ENCODE measurements at regions not wholly inside any gene's neighbourhood (a gene's known extent, or its start where the extent isn't known, plus 50 kb on each side); places are given as distances from the start of the nearest gene placed in this dataset.

- TF ChIP-seq ATF3 (IDR thresholded peaks at IDR 0.05) (no peak), POLR2A (IDR thresholded peaks at IDR 0.05; ENCODE audit: borderline replicate concordance, extremely low read depth, insufficient read depth, insufficient read length) (no peak), EZH2 (IDR thresholded peaks at IDR 0.05) (no peak), FOSL1 (IDR thresholded peaks at IDR 0.05; ENCODE audit: low read depth) (no peak), SRF (IDR thresholded peaks at IDR 0.05; ENCODE audit: low read depth) (no peak), ZBTB33 (IDR thresholded peaks at IDR 0.05; ENCODE audit: extremely low read depth, insufficient replicate concordance, low read length) (no peak)
- TF ChIP-seq, protein P1, sequence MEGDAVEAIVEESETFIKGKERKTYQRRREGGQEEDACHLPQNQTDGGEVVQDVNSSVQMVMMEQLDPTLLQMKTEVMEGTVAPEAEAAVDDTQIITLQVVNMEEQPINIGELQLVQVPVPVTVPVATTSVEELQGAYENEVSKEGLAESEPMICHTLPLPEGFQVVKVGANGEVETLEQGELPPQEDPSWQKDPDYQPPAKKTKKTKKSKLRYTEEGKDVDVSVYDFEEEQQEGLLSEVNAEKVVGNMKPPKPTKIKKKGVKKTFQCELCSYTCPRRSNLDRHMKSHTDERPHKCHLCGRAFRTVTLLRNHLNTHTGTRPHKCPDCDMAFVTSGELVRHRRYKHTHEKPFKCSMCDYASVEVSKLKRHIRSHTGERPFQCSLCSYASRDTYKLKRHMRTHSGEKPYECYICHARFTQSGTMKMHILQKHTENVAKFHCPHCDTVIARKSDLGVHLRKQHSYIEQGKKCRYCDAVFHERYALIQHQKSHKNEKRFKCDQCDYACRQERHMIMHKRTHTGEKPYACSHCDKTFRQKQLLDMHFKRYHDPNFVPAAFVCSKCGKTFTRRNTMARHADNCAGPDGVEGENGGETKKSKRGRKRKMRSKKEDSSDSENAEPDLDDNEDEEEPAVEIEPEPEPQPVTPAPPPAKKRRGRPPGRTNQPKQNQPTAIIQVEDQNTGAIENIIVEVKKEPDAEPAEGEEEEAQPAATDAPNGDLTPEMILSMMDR (IDR thresholded peaks at IDR 0.05 in 2 of 3, conservative IDR thresholded peaks at IDR 0.05 in 1 of 3; ENCODE audit: borderline replicate concordance in 1 of 3, insufficient read depth in 1 of 3, low read depth in 2 of 3, low read length in 2 of 3): no peak
Observed at GRCh38 chr6:135129136-135129856, 51.8 kb upstream of the MYB start.
